ENCODE measurements at regions not wholly inside any gene's neighbourhood (a gene's known extent, or its start where the extent isn't known, plus 50 kb on each side); places are given as distances from the start of the nearest gene placed in this dataset.

GRCh38 chr18:46393230-46393629 is 263.8 kb downstream of the LOXHD1 start:
- DNase-seq = no peak

GRCh38 chr18:46393961-46394360 is 263.1 kb downstream of the LOXHD1 start:
- no peak for DNase-seq

GRCh38 chr18:46395795-46396194 is 261.2 kb downstream of the LOXHD1 start:
- DNase-seq = no peak

GRCh38 chr18:46397174-46397573 is 259.8 kb downstream of the LOXHD1 start:
- no peak for DNase-seq

GRCh38 chr18:46398005-46398404 is 259.0 kb downstream of the LOXHD1 start:
- DNase-seq = no peak

GRCh38 chr18:46398625-46399024 is 258.4 kb downstream of the LOXHD1 start:
- DNase-seq = no peak

GRCh38 chr18:46399303-46399702 is 257.7 kb downstream of the LOXHD1 start:
- DNase-seq = no peak

GRCh38 chr18:46400449-46400848 is 256.6 kb downstream of the LOXHD1 start:
- DNase-seq = no peak

GRCh38 chr18:46401486-46402070 is 255.4 kb downstream of the LOXHD1 start:
- DNase-seq = no peak

- DNase-seq = no peak
These were observed 254.6 kb downstream of the LOXHD1 start for GRCh38 chr18:46402396-46402795.

- DNase-seq = no peak
These were observed 254.1 kb downstream of the LOXHD1 start for GRCh38 chr18:46402945-46403344.

GRCh38 chr18:46405832-46406538 is 251.0 kb downstream of the LOXHD1 start:
- DNase-seq = no peak

- DNase-seq = no peak
These were observed 250.5 kb downstream of the LOXHD1 start for GRCh38 chr18:46406539-46406932.

- no peak for DNase-seq
These were observed 249.4 kb downstream of the LOXHD1 start for GRCh38 chr18:46407486-46408166.

GRCh38 chr18:46408334-46408987 is 248.6 kb downstream of the LOXHD1 start:
- no peak for DNase-seq

GRCh38 chr18:46411191-46411828 is 245.7 kb downstream of the LOXHD1 start:
- no peak for DNase-seq

GRCh38 chr18:46411867-46412690 is 244.9 kb downstream of the LOXHD1 start:
- no peak for DNase-seq

- DNase-seq = no peak
These were observed 244.1 kb downstream of the LOXHD1 start for GRCh38 chr18:46412916-46413315.

- DNase-seq = no peak
These were observed 243.3 kb downstream of the LOXHD1 start for GRCh38 chr18:46413684-46414083.

- no peak for DNase-seq
These were observed 242.2 kb downstream of the LOXHD1 start for GRCh38 chr18:46414863-46415262.

GRCh38 chr18:46415532-46416252 is 241.3 kb downstream of the LOXHD1 start:
- no peak for DNase-seq

Data from activated CD4-positive, alpha-beta T cell treated with anti-CD3 and anti-CD28 coated beads for 48 hours (primary cell).